GM12873 (cell line): ENCODE measurements at regions not wholly inside any gene's neighbourhood (a gene's known extent, or its start where the extent isn't known, plus 50 kb on each side); places are given as distances from the start of the nearest gene placed in this dataset.

Source experiments
- CTCF ChIP-seq: IDR thresholded peaks from 2 replicates; pipeline ENCODE4 v1.5.1; 2012; ENCODE audit warnings: low read depth, mild to moderate bottlenecking, moderate library complexity, low read length, control low read depth; ENCODE audit not compliant: insufficient read depth; ENCODE audit errors: missing control alignments

DNA sequence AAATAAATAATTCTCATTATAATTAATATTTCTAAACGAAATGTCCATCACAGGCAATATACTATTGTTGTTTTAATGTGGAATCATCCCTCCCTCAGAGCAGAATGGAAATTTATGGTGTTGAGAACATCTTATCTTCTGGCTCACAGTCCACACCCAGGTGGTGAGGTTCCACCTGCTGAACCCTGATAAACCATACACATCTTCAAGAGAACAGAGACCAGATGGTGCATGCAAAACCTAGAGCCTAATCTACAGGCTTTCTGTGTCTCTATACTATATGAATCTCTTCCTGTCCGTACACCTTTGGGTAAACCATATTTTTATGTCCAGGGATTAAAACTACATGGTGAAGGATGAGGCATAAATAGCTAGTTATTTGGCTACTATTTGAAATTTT is 52.3 kb upstream of the UFL1 start:
- TF ChIP-seq CTCF, result no peak

- no peak for TF ChIP-seq CTCF
These were observed 51.3 kb upstream of the UFL1 start for GRCh38 chr6:96470296-96470695.
